OCI-LY3 (cell line): ENCODE measurements at regions not wholly inside any gene's neighbourhood (a gene's known extent, or its start where the extent isn't known, plus 50 kb on each side); places are given as distances from the start of the nearest gene placed in this dataset.

Experiments
- CTCF ChIP-seq: fragments of 200-600, 300-600 bp; sonication (generic); IDR thresholded peaks from 2 replicates; pipeline ENCODE4 v1.5.1; 2014; ENCODE audit warnings: antibody characterized with exemption, low read length, low read depth
- EZH2phosphoT487 ChIP-seq: fragments of 200-600 bp; shearing (Covaris generic); IDR thresholded peaks from 2 replicates; pipeline ENCODE4 v1.6.1; 2018; ENCODE audit warnings: antibody characterized with exemption, mixed run types, low read depth

DNA sequence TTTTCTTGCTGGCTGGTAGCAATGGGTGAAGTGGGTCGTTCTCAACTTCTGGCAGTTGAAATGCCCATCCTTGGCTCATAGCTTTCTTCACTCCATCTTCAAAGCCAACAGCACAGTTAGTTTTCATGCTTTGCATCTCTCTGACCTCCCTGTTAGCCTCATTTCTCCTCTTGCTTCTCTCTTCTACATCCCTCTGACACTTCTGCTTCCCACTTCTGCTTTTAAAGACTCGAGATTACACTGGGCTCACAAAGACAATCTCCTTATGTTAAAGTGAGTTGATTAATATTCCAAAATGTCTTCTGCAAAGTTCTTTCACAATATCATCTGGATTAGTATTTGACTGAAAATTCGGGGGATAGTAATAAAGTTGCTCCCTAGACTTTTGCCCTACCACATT is 684.8 kb upstream of the CCNG1 start:
- no peak for TF ChIP-seq CTCF
- no peak for TF ChIP-seq EZH2phosphoT487
